ENCODE measurements at regions not wholly inside any gene's neighbourhood (a gene's known extent, or its start where the extent isn't known, plus 50 kb on each side); places are given as distances from the start of the nearest gene placed in this dataset.

DNA sequence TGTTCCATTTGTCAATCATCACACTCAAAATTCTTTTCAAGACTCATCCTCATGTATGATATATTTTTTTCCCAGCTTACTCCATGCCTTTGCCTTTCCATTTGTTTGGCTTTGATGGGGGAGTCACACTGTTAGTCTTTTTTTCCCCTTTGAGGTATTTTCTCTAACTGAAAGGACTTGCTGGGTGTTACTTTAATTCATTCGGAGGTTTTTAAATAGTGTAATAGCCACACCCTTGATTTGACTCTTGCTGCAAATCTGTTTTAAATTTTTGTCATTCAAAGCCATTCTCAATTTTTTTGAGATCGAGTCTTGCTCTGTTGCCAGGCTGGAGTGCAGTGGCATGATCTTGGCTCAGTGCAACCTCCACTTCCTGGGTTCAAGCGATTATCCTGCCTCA, 84.1 kb downstream of the C11orf87 start:
- TF ChIP-seq, protein P1, sequence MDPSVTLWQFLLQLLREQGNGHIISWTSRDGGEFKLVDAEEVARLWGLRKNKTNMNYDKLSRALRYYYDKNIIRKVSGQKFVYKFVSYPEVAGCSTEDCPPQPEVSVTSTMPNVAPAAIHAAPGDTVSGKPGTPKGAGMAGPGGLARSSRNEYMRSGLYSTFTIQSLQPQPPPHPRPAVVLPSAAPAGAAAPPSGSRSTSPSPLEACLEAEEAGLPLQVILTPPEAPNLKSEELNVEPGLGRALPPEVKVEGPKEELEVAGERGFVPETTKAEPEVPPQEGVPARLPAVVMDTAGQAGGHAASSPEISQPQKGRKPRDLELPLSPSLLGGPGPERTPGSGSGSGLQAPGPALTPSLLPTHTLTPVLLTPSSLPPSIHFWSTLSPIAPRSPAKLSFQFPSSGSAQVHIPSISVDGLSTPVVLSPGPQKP (IDR thresholded peaks at IDR 0.05; ENCODE audit: low read depth, low read length), result no peak
- no peak for TF ChIP-seq POLR2AphosphoS5 (IDR thresholded peaks at IDR 0.05; ENCODE audit: low read length)
- TF ChIP-seq CTCF (IDR thresholded peaks at IDR 0.05 in 2 of 3, conservative IDR thresholded peaks at IDR 0.05 in 1 of 3; ENCODE audit: control insufficient read depth in 2 of 3, extremely low read depth in 1 of 3, insufficient read depth in 1 of 3, low read depth in 3 of 3, low read length in 3 of 3), result no peak
- TF ChIP-seq FOS (IDR thresholded peaks at IDR 0.05; ENCODE audit: borderline replicate concordance, extremely low read depth, insufficient read length), result no peak
- TF ChIP-seq POLR2A (IDR thresholded peaks at IDR 0.05; ENCODE audit: low read depth, low read length), result no peak
- TF ChIP-seq NFYA (IDR thresholded peaks at IDR 0.05; ENCODE audit: borderline replicate concordance, low read depth, low read length), result no peak
- no peak for TF ChIP-seq MLLT1 (IDR thresholded peaks at IDR 0.05)
- TF ChIP-seq IRF3 (IDR thresholded peaks at IDR 0.05), result no peak
- no peak for TF ChIP-seq EZH2 (IDR thresholded peaks at IDR 0.05; ENCODE audit: borderline replicate concordance, control insufficient read depth, low read depth, low read length)
- no peak for TF ChIP-seq NFXL1 (IDR thresholded peaks at IDR 0.05; ENCODE audit: borderline replicate concordance)
- no peak for TF ChIP-seq EED (IDR thresholded peaks at IDR 0.05; ENCODE audit: low read depth)
